RCC 7860 (cell line): ENCODE measurements at regions not wholly inside any gene's neighbourhood (a gene's known extent, or its start where the extent isn't known, plus 50 kb on each side); places are given as distances from the start of the nearest gene placed in this dataset.

Experiments
- DNase-seq: peaks from one replicate; pipeline ENCODE4 v3.0.0-alpha.2; 2015; ENCODE audit warnings: low spot score
- FAIRE-seq: peaks from 2 replicates; lab custom pipeline; 2012; peaks lifted over from hg19 to GRCh38; lab: Jason Lieb, UNC

- DNase-seq (no peak), FAIRE-seq (no peak)
Observed at GRCh38 chr1:238673561-238673960, 712.8 kb upstream of the CHRM3 start.

GRCh38 chr1:238672806-238673205, 713.6 kb upstream of the CHRM3 start:
- FAIRE-seq (no peak), DNase-seq (no peak)

- no peak for FAIRE-seq
Observed at GRCh38 chr1:238672262-238672661, 714.1 kb upstream of the CHRM3 start.

GRCh38 chr1:238664139-238664538, 722.2 kb upstream of the CHRM3 start:
- DNase-seq (no peak), FAIRE-seq (no peak)

More at GRCh38 chr1:238672262-238672661, 714.1 kb upstream of the CHRM3 start:
- DNase-seq: no peak

- no peak for FAIRE-seq
- DNase-seq: no peak
Observed at GRCh38 chr1:238660849-238661248, 725.5 kb upstream of the CHRM3 start.

- DNase-seq: peak; percentile 68
- peak; percentile 70 for FAIRE-seq
Observed at GRCh38 chr1:238658763-238659162, 727.6 kb upstream of the CHRM3 start.

- FAIRE-seq (peak; percentile 76), DNase-seq (peak; percentile 75)
Observed at GRCh38 chr1:238653693-238654321, 732.6 kb upstream of the CHRM3 start.

GRCh38 chr1:238652346-238652968, 733.9 kb upstream of the CHRM3 start:
- DNase-seq (peak; percentile 33), FAIRE-seq (peak; percentile 50)

GRCh38 chr1:238649200-238649599, 737.2 kb upstream of the CHRM3 start:
- FAIRE-seq: no peak
- no peak for DNase-seq

- no peak for FAIRE-seq
- no peak for DNase-seq
Observed at GRCh38 chr1:238648751-238649150, 737.6 kb upstream of the CHRM3 start.

GRCh38 chr1:238648296-238648695, 738.1 kb upstream of the CHRM3 start:
- DNase-seq: no peak
- FAIRE-seq: peak; percentile 20

- DNase-seq (peak; percentile 99), FAIRE-seq (peak; percentile 96)
Observed at GRCh38 chr1:238647877-238648276, 738.5 kb upstream of the CHRM3 start.

GRCh38 chr1:238642231-238642630, 744.1 kb upstream of the CHRM3 start:
- no peak for DNase-seq
- no peak for FAIRE-seq

- DNase-seq (no peak), FAIRE-seq (no peak)
Observed at GRCh38 chr1:238639861-238640260, 746.5 kb upstream of the CHRM3 start.

GRCh38 chr1:238628110-238628509, 737.4 kb upstream of the ZP4 start:
- DNase-seq (no peak), FAIRE-seq (no peak)

GRCh38 chr1:238624776-238625175, 734.1 kb upstream of the ZP4 start:
- DNase-seq (no peak), FAIRE-seq (no peak)

GRCh38 chr1:238621405-238621804, 730.7 kb upstream of the ZP4 start:
- no peak for FAIRE-seq
- DNase-seq: no peak

- DNase-seq: no peak
- no peak for FAIRE-seq
Observed at GRCh38 chr1:238619652-238620051, 728.9 kb upstream of the ZP4 start.

GRCh38 chr1:238611406-238611805, 720.7 kb upstream of the ZP4 start:
- FAIRE-seq (no peak), DNase-seq (no peak)

- no peak for DNase-seq
- FAIRE-seq: no peak
Observed at GRCh38 chr1:238608144-238608543, 717.4 kb upstream of the ZP4 start.

GRCh38 chr1:238606896-238607295, 716.2 kb upstream of the ZP4 start:
- DNase-seq: peak; percentile 69
- peak; percentile 89 for FAIRE-seq

GRCh38 chr1:238606457-238606856, 715.7 kb upstream of the ZP4 start:
- DNase-seq: no peak
- no peak for FAIRE-seq

- no peak for FAIRE-seq
Observed at GRCh38 chr1:238604357-238604756, 713.6 kb upstream of the ZP4 start.

More at GRCh38 chr1:238604357-238604756, 713.6 kb upstream of the ZP4 start:
- no peak for DNase-seq
